ENCODE measurements at regions not wholly inside any gene's neighbourhood (a gene's known extent, or its start where the extent isn't known, plus 50 kb on each side); places are given as distances from the start of the nearest gene placed in this dataset.

DNA sequence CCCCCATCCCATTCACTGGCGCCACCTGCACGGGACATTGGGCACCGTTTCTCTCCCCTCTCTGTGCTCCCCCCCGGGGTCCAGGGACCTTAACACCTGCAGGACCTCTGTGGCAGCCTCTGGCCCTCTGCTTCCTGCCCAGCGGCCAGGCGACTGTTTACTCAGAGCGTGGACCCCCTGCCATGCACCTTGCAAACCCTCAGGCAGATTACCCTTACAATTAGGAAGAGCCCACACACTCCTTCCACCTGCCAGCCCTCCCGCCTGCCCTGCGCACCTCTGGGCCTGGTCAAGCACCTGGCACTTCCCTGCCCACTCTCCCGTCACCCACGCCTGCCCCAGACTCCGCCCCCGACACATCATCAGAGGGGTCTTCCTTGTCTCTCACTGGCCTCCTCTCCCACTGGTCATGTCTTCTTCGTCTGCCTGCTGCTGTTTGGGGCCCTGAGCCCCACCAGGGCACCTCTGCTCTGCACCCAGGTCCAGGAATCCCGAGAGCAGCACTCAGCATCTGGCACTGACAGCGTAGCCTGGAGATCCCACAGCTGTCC lies 281.3 kb upstream of the IRX4 start:
- TF ChIP-seq, protein P1, sequence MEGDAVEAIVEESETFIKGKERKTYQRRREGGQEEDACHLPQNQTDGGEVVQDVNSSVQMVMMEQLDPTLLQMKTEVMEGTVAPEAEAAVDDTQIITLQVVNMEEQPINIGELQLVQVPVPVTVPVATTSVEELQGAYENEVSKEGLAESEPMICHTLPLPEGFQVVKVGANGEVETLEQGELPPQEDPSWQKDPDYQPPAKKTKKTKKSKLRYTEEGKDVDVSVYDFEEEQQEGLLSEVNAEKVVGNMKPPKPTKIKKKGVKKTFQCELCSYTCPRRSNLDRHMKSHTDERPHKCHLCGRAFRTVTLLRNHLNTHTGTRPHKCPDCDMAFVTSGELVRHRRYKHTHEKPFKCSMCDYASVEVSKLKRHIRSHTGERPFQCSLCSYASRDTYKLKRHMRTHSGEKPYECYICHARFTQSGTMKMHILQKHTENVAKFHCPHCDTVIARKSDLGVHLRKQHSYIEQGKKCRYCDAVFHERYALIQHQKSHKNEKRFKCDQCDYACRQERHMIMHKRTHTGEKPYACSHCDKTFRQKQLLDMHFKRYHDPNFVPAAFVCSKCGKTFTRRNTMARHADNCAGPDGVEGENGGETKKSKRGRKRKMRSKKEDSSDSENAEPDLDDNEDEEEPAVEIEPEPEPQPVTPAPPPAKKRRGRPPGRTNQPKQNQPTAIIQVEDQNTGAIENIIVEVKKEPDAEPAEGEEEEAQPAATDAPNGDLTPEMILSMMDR (IDR thresholded peaks at IDR 0.05; ENCODE audit: low read length), result no peak
- TF ChIP-seq EZH2 (IDR thresholded peaks at IDR 0.05; ENCODE audit: borderline replicate concordance, low read length), result no peak

Data from OCI-LY1 (cell line).